ENCODE measurements at regions not wholly inside any gene's neighbourhood (a gene's known extent, or its start where the extent isn't known, plus 50 kb on each side); places are given as distances from the start of the nearest gene placed in this dataset.
"Not testable (repeated sequence)": the region's sequence is repeated elsewhere in the genome, so short reads cannot be mapped to it uniquely, and the experiment has no call there.

DNA sequence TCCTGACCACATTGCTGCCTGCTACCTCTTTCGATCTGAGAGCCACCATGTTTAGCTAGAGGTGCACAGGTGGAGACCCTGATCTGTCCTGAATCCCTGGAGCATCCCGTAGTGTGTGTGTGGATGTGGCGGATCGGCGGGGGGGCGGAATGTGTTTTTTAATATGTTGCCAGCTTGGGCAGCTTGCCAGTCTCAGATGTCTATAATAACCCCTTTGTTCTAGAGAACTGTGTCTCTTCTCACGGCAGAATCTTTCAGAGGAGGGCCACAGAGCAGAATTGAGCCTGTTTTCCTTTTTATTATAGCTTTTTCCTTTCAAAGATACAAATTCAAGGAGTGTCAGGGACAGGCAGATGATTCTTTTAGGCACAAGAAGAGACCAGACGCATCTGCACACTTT, 934.1 kb upstream of the KLHL29 start:
- H3K27me3 ChIP-seq (ENCODE audit: control insufficient read depth in 2 of 2, insufficient read depth in 2 of 2, low read length in 2 of 2): no peaks in the 10 kb centered on the region
- H3K9ac ChIP-seq (ENCODE audit: low read depth in 1 of 2, low read length in 2 of 2): no peak overlapping the region
- no peak overlapping the region for H3K4me3 ChIP-seq (ENCODE audit: low read length in 2 of 2)
- no peaks in the 10 kb centered on the region for H3K36me3 ChIP-seq (ENCODE audit: control insufficient read depth in 2 of 2, insufficient read depth in 2 of 2, low read length in 2 of 2)
- H3K27ac ChIP-seq (ENCODE audit: low read depth in 2 of 2, low read length in 2 of 2): no peak overlapping the region
- H3K9me3 ChIP-seq (ENCODE audit: control insufficient read depth in 2 of 2, low read length in 2 of 2): no peaks in the 10 kb centered on the region
- no peaks in the 10 kb centered on the region for H3K4me1 ChIP-seq (ENCODE audit: control insufficient read depth in 2 of 2, insufficient read depth in 2 of 2, low read length in 2 of 2)

DNA sequence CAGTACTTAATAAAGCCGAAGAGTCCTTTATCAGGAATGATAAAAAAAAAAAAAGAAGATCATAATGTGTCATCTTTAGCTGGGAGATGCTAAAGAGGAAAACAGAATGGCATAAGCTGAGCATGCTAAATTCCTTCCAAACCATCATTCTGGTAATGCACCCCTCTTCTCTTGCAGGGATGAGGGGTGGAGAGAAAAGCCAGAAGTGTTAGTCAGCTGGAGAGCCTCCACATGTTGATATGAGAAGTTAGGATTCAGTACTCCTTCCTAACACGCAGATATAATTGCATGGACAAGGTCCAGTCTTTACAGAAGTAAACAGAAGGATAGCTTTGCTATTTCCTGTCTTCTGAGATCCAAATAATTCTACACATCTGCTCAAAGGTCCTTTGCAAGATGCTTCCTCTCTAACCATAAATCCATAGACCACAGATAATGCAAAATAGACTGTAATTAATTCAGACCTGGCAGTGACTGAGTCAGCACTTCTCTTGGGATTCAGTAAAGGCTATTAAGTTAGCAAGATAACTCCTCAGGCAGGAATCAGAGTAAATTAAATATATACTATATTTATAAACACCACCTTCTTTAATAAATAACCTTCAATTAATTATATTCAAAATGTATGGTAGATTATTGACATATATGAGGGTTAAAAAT, 930.0 kb upstream of the KLHL29 start:
- H3K4me3 ChIP-seq (ENCODE audit: low read length in 2 of 2): no peak overlapping the region
- H3K36me3 ChIP-seq (ENCODE audit: control insufficient read depth in 2 of 2, insufficient read depth in 2 of 2, low read length in 2 of 2): no peaks in the 10 kb centered on the region
- no peak overlapping the region for H3K9ac ChIP-seq (ENCODE audit: low read depth in 1 of 2, low read length in 2 of 2)
- H3K27me3 ChIP-seq (ENCODE audit: control insufficient read depth in 2 of 2, insufficient read depth in 2 of 2, low read length in 2 of 2): no peaks in the 10 kb centered on the region
- H3K9me3 ChIP-seq (ENCODE audit: control insufficient read depth in 2 of 2, low read length in 2 of 2): no peaks in the 10 kb centered on the region
- H3K27ac ChIP-seq (ENCODE audit: low read depth in 2 of 2, low read length in 2 of 2): no peak overlapping the region
- H3K4me1 ChIP-seq (ENCODE audit: control insufficient read depth in 2 of 2, insufficient read depth in 2 of 2, low read length in 2 of 2): no peaks in the 10 kb centered on the region

DNA sequence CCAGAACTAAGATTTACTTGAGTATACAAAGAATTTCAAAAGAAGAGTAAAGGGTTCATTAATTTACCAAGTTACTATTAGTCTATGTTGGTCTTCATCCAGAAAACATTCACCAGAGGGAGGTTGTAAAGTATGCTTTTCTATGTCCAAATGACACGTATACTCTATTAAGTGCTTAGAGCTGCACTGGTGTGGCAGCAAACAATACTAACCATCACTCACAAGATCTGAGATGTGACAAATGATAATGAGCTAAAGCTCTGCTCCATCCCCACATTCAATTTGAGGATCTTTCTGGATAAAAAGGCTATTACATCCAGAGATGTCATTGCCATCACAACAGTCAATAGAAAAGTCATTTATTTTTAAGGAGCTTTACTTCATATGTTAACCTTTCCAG, 926.5 kb upstream of the KLHL29 start:
- no peak overlapping the region for H3K27ac ChIP-seq (ENCODE audit: low read depth in 2 of 2, low read length in 2 of 2)
- no peak overlapping the region for H3K4me3 ChIP-seq (ENCODE audit: low read length in 2 of 2)
- no peaks in the 10 kb centered on the region for H3K27me3 ChIP-seq (ENCODE audit: control insufficient read depth in 2 of 2, insufficient read depth in 2 of 2, low read length in 2 of 2)
- H3K9ac ChIP-seq (ENCODE audit: low read depth in 1 of 2, low read length in 2 of 2): no peak overlapping the region
- no peaks in the 10 kb centered on the region for H3K36me3 ChIP-seq (ENCODE audit: control insufficient read depth in 2 of 2, insufficient read depth in 2 of 2, low read length in 2 of 2)
- no peaks in the 10 kb centered on the region for H3K4me1 ChIP-seq (ENCODE audit: control insufficient read depth in 2 of 2, insufficient read depth in 2 of 2, low read length in 2 of 2)
- H3K9me3 ChIP-seq (ENCODE audit: control insufficient read depth in 2 of 2, low read length in 2 of 2): no peaks in the 10 kb centered on the region

DNA sequence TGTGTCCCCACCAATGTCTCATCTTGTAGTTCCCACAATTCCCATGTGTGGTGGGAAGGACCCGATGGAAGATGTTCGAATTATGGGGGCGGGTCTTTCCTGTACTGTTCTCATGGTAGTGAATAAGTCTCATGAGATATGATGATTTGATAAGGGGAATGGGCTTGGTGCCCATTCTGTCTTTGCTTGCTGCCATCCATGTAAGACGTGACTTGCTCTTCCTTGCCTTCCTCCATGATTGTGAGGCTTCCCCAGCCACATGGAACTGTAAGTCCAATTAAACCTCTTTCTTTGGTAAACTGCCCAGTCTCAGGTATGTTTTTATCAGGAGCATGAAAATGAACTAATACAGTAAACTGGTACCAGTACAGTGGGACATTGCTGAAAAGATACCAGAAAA, 909.9 kb upstream of the KLHL29 start:
- H3K9me3 ChIP-seq (ENCODE audit: control insufficient read depth in 2 of 2, low read length in 2 of 2); H3K36me3 ChIP-seq (ENCODE audit: control insufficient read depth in 2 of 2, insufficient read depth in 2 of 2, low read length in 2 of 2); H3K4me1 ChIP-seq (ENCODE audit: control insufficient read depth in 2 of 2, insufficient read depth in 2 of 2, low read length in 2 of 2); H3K4me3 ChIP-seq (ENCODE audit: low read length in 2 of 2); H3K27me3 ChIP-seq (ENCODE audit: control insufficient read depth in 2 of 2, insufficient read depth in 2 of 2, low read length in 2 of 2); H3K9ac ChIP-seq (ENCODE audit: low read depth in 1 of 2, low read length in 2 of 2); H3K27ac ChIP-seq (ENCODE audit: low read depth in 2 of 2, low read length in 2 of 2): not testable (repeated sequence)

DNA sequence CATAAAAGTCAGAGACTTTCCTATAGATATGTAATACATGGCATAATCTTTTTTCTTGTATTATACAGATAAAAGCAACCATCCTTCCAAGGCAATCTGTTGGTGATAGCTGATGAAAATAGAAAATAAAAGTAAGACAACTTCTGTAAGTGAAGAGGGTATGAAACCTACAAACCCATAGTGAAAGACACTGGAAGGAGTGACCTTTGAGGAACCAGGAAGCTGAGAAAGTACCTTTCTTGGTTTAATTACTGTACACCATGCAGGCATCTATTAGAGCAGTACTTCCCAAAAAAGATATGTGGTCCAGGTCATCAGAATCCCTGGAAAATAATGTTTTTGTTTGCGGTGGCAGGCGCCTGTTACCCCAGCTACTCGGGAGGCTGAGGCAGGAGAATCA, 906.6 kb upstream of the KLHL29 start:
- no peak overlapping the region for H3K27ac ChIP-seq (ENCODE audit: low read depth in 2 of 2, low read length in 2 of 2)
- H3K27me3 ChIP-seq (ENCODE audit: control insufficient read depth in 2 of 2, insufficient read depth in 2 of 2, low read length in 2 of 2): no peaks in the 10 kb centered on the region
- H3K36me3 ChIP-seq (ENCODE audit: control insufficient read depth in 2 of 2, insufficient read depth in 2 of 2, low read length in 2 of 2): no peaks in the 10 kb centered on the region
- H3K9ac ChIP-seq (ENCODE audit: low read depth in 1 of 2, low read length in 2 of 2): no peak overlapping the region
- H3K9me3 ChIP-seq (ENCODE audit: control insufficient read depth in 2 of 2, low read length in 2 of 2): no peaks in the 10 kb centered on the region
- H3K4me1 ChIP-seq (ENCODE audit: control insufficient read depth in 2 of 2, insufficient read depth in 2 of 2, low read length in 2 of 2): no peaks in the 10 kb centered on the region
- no peak overlapping the region for H3K4me3 ChIP-seq (ENCODE audit: low read length in 2 of 2)

DNA sequence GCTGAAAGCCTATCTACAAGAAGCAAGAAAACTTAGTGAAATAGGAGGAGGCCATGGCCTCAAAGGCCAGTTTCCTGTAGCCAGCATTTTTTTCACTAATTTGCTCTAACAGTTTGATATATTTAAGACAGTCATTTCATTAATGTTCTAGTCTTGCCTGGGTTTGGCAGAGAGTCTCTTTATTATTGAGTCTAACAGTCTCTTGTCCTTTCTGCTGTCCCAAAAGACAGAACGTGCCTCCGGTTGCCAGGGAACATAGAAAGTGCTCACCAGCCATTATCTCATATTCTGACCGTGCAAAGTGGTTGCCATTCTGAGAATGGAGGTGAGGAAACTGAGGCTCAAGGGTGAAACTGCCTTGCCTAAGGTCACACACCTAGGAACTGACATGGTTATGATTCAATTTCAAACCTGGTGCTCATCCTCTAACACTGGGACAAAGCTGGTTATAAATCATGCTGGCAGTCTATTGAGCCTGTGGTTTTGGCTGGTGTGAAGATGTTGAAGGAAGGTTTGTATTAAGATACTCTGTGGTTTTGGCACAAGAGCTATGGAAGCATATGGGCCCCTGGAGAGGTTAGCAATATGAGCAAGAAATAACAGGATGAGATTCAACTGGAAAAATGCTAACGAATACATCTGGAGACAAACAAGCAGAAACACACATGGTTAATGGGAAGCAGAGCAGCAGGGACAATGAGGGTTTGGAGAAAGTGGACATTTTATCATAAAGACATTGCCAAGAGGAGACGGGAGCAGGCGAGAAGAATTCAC, 903.3 kb upstream of the KLHL29 start:
- Histone ChIP-seq H3K9me3 (ENCODE audit: control insufficient read depth in 2 of 2, low read length in 2 of 2) (no peaks in the 10 kb centered on the region), H3K27me3 (ENCODE audit: control insufficient read depth in 2 of 2, insufficient read depth in 2 of 2, low read length in 2 of 2) (no peaks in the 10 kb centered on the region), H3K36me3 (ENCODE audit: control insufficient read depth in 2 of 2, insufficient read depth in 2 of 2, low read length in 2 of 2) (no peaks in the 10 kb centered on the region), H3K27ac (ENCODE audit: low read depth in 2 of 2, low read length in 2 of 2) (no peak overlapping the region), H3K4me1 (ENCODE audit: control insufficient read depth in 2 of 2, insufficient read depth in 2 of 2, low read length in 2 of 2) (no peaks in the 10 kb centered on the region), H3K9ac (ENCODE audit: low read depth in 1 of 2, low read length in 2 of 2) (no peak overlapping the region), H3K4me3 (ENCODE audit: low read length in 2 of 2) (no peak overlapping the region)

DNA sequence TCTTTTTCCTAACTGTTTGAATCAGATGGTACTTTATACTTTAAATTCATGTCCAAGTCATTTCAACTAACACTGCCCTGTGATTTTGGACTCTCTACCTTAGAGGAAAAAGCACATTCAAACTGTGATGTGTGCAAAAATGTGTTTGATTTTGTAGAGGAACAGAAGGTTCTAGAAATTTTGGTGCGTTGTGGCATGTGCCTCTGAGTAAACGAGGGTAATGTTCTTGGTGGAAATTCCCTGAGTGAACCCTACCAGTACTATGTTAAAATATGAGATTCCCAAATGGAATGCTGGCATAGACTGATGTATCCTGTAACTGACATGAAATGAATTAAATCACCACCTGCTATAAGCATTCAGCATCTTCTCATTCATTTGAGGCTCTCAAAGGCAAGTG, 901.9 kb upstream of the KLHL29 start:
- no peaks in the 10 kb centered on the region for H3K27me3 ChIP-seq (ENCODE audit: control insufficient read depth in 2 of 2, insufficient read depth in 2 of 2, low read length in 2 of 2)
- H3K4me1 ChIP-seq (ENCODE audit: control insufficient read depth in 2 of 2, insufficient read depth in 2 of 2, low read length in 2 of 2): no peaks in the 10 kb centered on the region
- no peaks in the 10 kb centered on the region for H3K9me3 ChIP-seq (ENCODE audit: control insufficient read depth in 2 of 2, low read length in 2 of 2)
- no peaks in the 10 kb centered on the region for H3K36me3 ChIP-seq (ENCODE audit: control insufficient read depth in 2 of 2, insufficient read depth in 2 of 2, low read length in 2 of 2)
- no peak overlapping the region for H3K4me3 ChIP-seq (ENCODE audit: low read length in 2 of 2)
- no peak overlapping the region for H3K9ac ChIP-seq (ENCODE audit: low read depth in 1 of 2, low read length in 2 of 2)
- no peak overlapping the region for H3K27ac ChIP-seq (ENCODE audit: low read depth in 2 of 2, low read length in 2 of 2)

DNA sequence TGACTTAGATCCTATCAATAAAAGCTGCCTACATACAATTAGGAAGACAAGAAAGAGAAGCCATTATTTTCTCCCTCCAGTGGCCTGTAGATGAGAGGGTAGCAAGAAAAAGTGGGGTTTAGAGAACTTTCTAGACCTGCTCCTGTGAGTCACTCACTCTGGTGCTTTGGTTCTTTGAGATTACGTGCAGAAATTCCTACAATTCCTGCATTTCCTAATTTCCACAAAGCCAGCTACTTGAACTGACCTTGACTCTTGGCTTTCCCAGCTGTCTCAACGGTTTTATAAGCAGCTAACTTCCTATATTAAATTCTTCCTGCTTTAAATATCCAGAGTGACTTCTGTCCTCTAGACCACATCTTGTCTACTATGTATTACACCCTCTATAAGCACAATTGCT, 899.5 kb upstream of the KLHL29 start:
- no peaks in the 10 kb centered on the region for H3K9me3 ChIP-seq (ENCODE audit: control insufficient read depth in 2 of 2, low read length in 2 of 2)
- no peaks in the 10 kb centered on the region for H3K27me3 ChIP-seq (ENCODE audit: control insufficient read depth in 2 of 2, insufficient read depth in 2 of 2, low read length in 2 of 2)
- no peak overlapping the region for H3K27ac ChIP-seq (ENCODE audit: low read depth in 2 of 2, low read length in 2 of 2)
- no peak overlapping the region for H3K4me3 ChIP-seq (ENCODE audit: low read length in 2 of 2)
- no peaks in the 10 kb centered on the region for H3K4me1 ChIP-seq (ENCODE audit: control insufficient read depth in 2 of 2, insufficient read depth in 2 of 2, low read length in 2 of 2)
- no peak overlapping the region for H3K9ac ChIP-seq (ENCODE audit: low read depth in 1 of 2, low read length in 2 of 2)
- H3K36me3 ChIP-seq (ENCODE audit: control insufficient read depth in 2 of 2, insufficient read depth in 2 of 2, low read length in 2 of 2): no peaks in the 10 kb centered on the region

DNA sequence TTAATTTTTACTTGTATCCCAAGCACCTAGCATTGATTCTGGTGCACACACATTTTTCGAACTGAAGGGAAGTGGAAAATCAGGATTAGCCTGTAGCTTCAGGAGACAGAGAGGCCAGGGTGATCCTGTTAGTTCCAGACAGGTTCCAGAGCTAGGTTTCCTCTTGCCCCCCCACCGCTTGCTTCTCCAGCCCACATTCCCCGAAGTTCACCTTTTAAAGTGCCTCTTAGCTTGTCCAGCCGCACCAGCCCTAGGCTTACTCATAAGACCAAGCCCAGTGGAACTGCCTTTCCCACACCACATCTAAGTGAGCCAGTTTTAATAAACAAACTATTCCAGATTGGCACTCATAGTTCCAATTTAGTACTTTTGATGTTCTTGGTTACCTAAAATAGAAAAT, 898.6 kb upstream of the KLHL29 start:
- H3K27ac ChIP-seq (ENCODE audit: low read depth in 2 of 2, low read length in 2 of 2): no peak overlapping the region
- H3K4me1 ChIP-seq (ENCODE audit: control insufficient read depth in 2 of 2, insufficient read depth in 2 of 2, low read length in 2 of 2): no peaks in the 10 kb centered on the region
- H3K9ac ChIP-seq (ENCODE audit: low read depth in 1 of 2, low read length in 2 of 2): no peak overlapping the region
- no peaks in the 10 kb centered on the region for H3K27me3 ChIP-seq (ENCODE audit: control insufficient read depth in 2 of 2, insufficient read depth in 2 of 2, low read length in 2 of 2)
- no peaks in the 10 kb centered on the region for H3K36me3 ChIP-seq (ENCODE audit: control insufficient read depth in 2 of 2, insufficient read depth in 2 of 2, low read length in 2 of 2)
- H3K4me3 ChIP-seq (ENCODE audit: low read length in 2 of 2): no peak overlapping the region
- H3K9me3 ChIP-seq (ENCODE audit: control insufficient read depth in 2 of 2, low read length in 2 of 2): no peaks in the 10 kb centered on the region

DNA sequence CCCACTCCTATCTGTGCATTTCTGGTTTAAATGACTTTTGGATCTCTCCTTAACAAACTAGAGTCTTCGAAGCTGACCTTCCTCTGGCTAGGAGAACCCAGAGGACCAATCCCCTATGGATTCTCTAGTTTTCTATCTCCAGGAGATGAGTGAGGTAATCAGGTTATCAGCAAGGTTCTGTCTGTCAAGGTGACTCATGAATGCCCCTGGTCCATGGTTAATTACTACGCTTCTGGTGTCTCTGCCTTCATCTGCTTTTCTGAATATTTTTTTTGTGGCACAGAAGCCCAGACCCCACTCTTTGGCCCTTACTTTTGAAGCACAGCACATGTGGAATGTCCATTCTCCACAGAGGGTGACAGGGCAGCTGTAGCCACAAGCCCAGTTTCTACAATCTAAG, 897.9 kb upstream of the KLHL29 start:
- H3K27ac ChIP-seq (ENCODE audit: low read depth in 2 of 2, low read length in 2 of 2): no peak overlapping the region
- H3K9ac ChIP-seq (ENCODE audit: low read depth in 1 of 2, low read length in 2 of 2): no peak overlapping the region
- H3K4me3 ChIP-seq (ENCODE audit: low read length in 2 of 2): no peak overlapping the region
- no peaks in the 10 kb centered on the region for H3K27me3 ChIP-seq (ENCODE audit: control insufficient read depth in 2 of 2, insufficient read depth in 2 of 2, low read length in 2 of 2)
- H3K4me1 ChIP-seq (ENCODE audit: control insufficient read depth in 2 of 2, insufficient read depth in 2 of 2, low read length in 2 of 2): no peaks in the 10 kb centered on the region
- H3K36me3 ChIP-seq (ENCODE audit: control insufficient read depth in 2 of 2, insufficient read depth in 2 of 2, low read length in 2 of 2): no peaks in the 10 kb centered on the region
- no peaks in the 10 kb centered on the region for H3K9me3 ChIP-seq (ENCODE audit: control insufficient read depth in 2 of 2, low read length in 2 of 2)

Data from mucosa of rectum (tissue), 2 donors.